ENCODE measurements at regions not wholly inside any gene's neighbourhood (a gene's known extent, or its start where the extent isn't known, plus 50 kb on each side); places are given as distances from the start of the nearest gene placed in this dataset.

GRCh38 chr11:29959488-29959887 lies 57.3 kb downstream of the KCNA4 start:
- Histone ChIP-seq H3K9me3 (replicated peaks) (peaks cover 6% of the 10 kb centered on the region), H3K4me3 (no peak overlapping the region), H3K27ac (replicated peaks) (no peak overlapping the region), H3K27me3 (ENCODE audit: low read depth) (no peaks in the 10 kb centered on the region), H3K36me3 (no peaks in the 10 kb centered on the region), H3K4me1 (peaks cover 7% of the 10 kb centered on the region)
- TF ChIP-seq, protein P1, sequence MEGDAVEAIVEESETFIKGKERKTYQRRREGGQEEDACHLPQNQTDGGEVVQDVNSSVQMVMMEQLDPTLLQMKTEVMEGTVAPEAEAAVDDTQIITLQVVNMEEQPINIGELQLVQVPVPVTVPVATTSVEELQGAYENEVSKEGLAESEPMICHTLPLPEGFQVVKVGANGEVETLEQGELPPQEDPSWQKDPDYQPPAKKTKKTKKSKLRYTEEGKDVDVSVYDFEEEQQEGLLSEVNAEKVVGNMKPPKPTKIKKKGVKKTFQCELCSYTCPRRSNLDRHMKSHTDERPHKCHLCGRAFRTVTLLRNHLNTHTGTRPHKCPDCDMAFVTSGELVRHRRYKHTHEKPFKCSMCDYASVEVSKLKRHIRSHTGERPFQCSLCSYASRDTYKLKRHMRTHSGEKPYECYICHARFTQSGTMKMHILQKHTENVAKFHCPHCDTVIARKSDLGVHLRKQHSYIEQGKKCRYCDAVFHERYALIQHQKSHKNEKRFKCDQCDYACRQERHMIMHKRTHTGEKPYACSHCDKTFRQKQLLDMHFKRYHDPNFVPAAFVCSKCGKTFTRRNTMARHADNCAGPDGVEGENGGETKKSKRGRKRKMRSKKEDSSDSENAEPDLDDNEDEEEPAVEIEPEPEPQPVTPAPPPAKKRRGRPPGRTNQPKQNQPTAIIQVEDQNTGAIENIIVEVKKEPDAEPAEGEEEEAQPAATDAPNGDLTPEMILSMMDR (IDR thresholded peaks at IDR 0.05; ENCODE audit: borderline replicate concordance) = no peak
- intact Hi-C loops (cut with micrococcal nuclease) = no loop called here
- no peak for DNase-seq

GRCh38 chr11:29957431-29957830 lies 59.4 kb downstream of the KCNA4 start:
- Histone ChIP-seq H3K27ac (replicated peaks) (no peak overlapping the region), H3K4me1 (no peaks in the 10 kb centered on the region), H3K9me3 (replicated peaks) (peaks cover 7% of the 10 kb centered on the region), H3K36me3 (no peaks in the 10 kb centered on the region), H3K4me3 (no peak overlapping the region), H3K27me3 (ENCODE audit: low read depth) (no peaks in the 10 kb centered on the region)
- DNase-seq = no peak
- TF ChIP-seq, protein P1 (IDR thresholded peaks at IDR 0.05; ENCODE audit: borderline replicate concordance) = no peak
- intact Hi-C loops (cut with micrococcal nuclease) = no loop called here

DNA sequence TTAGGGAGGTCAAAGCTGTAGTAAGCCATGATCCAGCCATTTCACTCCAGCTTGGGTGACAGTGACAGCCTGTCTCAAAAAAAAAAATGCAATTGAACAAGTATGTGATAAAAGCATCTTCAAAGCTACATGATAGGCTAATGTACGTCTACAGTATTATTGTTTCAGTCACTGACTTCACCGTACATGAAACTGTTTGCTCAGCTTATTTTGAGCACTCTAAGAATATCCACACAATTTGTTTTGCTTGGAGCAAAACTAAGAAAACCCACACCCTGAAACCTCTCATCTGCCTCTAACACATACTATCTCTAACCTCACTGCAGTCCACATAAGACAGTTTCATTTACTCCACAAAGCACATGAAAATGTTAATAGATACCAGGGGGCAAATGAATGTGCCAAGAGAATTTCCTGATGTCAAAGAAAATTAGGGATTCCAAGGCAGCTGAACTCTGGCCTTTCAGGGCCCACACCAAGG lies 60.7 kb downstream of the KCNA4 start:
- Histone ChIP-seq H3K27ac (replicated peaks) (no peak overlapping the region), H3K4me1 (no peaks in the 10 kb centered on the region), H3K9me3 (replicated peaks) (peaks cover 7% of the 10 kb centered on the region), H3K4me3 (no peak overlapping the region), H3K36me3 (no peaks in the 10 kb centered on the region), H3K27me3 (ENCODE audit: low read depth) (no peaks in the 10 kb centered on the region)
- DNase-seq = no peak
- intact Hi-C loops (cut with micrococcal nuclease) = no loop called here
- TF ChIP-seq, protein P1 (IDR thresholded peaks at IDR 0.05; ENCODE audit: borderline replicate concordance) = no peak

DNA sequence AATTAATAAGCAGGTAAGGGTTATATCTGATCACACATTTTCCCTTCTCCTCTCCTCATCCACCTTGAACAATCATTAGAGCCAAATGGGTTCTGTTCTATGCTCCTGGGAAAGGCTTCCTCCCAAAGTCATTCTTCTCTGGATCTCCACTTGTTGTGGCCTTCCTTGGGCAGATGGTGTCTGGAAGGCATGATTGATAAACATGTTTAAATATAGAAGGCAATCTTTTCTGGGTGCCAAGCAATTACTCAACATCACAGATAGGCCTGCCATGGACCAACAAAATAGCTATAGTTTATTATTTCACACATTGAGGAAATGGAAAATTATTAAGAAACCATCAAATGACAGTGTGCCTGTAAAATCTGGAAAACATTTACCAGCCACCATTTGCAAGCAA lies 73.5 kb downstream of the KCNA4 start:
- intact Hi-C loops (cut with micrococcal nuclease) = no loop called here
- peaks cover 10% of the 10 kb centered on the region for H3K4me1 ChIP-seq
- TF ChIP-seq, protein P1 (IDR thresholded peaks at IDR 0.05; ENCODE audit: borderline replicate concordance) = no peak

GRCh38 chr11:29937526-29937925 lies 79.3 kb downstream of the KCNA4 start:
- intact Hi-C loops (cut with micrococcal nuclease) = no loop called here
- TF ChIP-seq, protein P1 (IDR thresholded peaks at IDR 0.05; ENCODE audit: borderline replicate concordance) = no peak
- H3K4me3 ChIP-seq = no peak overlapping the region
- H3K4me1 ChIP-seq = no peaks in the 10 kb centered on the region
- no peak for DNase-seq
- no peak overlapping the region for H3K27ac ChIP-seq (replicated peaks)
- H3K27me3 ChIP-seq (ENCODE audit: low read depth) = no peaks in the 10 kb centered on the region
- H3K9me3 ChIP-seq (replicated peaks) = peaks cover 10% of the 10 kb centered on the region
- H3K36me3 ChIP-seq = no peaks in the 10 kb centered on the region

More for the DNA sequence above, 73.5 kb downstream of the KCNA4 start:
- no peak for DNase-seq
- Histone ChIP-seq H3K27me3 (ENCODE audit: low read depth) (no peaks in the 10 kb centered on the region), H3K9me3 (replicated peaks) (peaks cover 16% of the 10 kb centered on the region), H3K36me3 (no peaks in the 10 kb centered on the region), H3K4me3 (no peak overlapping the region), H3K27ac (replicated peaks) (no peak overlapping the region)

Measured in left ventricle myocardium inferior (tissue), 1 donor.